HFF-Myc (cell line): ENCODE measurements at regions not wholly inside any gene's neighbourhood (a gene's known extent, or its start where the extent isn't known, plus 50 kb on each side); places are given as distances from the start of the nearest gene placed in this dataset.

Source experiments
- DNase-seq: peaks from one replicate; pipeline ENCODE4 v3.0.0-alpha.2; 2011; ENCODE audit warnings: low read depth; ENCODE audit errors: extremely low read depth
- H3K4me3 ChIP-seq: replicated peaks from 2 replicates; pipeline ENCODE4 v1.5.1; 2011; ENCODE audit warnings: low read depth, mild to moderate bottlenecking, control low read depth, low read length
- CTCF ChIP-seq: IDR thresholded peaks from 2 replicates; pipeline ENCODE4 v1.5.1; 2012; ENCODE audit warnings: mild to moderate bottlenecking, low read depth, low read length, control low read depth; ENCODE audit errors: missing control alignments

DNA sequence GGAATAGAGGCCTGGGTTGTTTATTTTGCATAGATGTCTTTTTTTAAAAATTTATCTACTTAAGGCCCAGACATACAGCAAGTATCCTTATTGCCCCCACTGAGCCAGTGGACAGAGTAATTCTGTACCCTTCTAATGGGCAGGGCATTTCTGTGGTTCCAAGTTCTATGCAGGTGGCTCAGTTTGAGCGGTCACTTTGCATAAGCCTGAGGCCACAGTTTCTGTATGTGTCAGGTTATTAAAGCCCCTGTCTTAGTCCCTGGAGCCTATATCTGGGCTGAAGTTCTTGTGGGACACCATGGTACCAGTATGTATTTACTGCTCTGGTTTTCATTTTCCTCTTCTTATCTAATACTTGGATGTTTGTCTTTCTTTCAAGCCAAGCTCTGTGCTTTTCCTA lies 168.8 kb downstream of the MID1IP1 start:
- H3K4me3 ChIP-seq, result no peak overlapping the region
- DNase-seq, result no peak
- TF ChIP-seq CTCF, result no peak

DNA sequence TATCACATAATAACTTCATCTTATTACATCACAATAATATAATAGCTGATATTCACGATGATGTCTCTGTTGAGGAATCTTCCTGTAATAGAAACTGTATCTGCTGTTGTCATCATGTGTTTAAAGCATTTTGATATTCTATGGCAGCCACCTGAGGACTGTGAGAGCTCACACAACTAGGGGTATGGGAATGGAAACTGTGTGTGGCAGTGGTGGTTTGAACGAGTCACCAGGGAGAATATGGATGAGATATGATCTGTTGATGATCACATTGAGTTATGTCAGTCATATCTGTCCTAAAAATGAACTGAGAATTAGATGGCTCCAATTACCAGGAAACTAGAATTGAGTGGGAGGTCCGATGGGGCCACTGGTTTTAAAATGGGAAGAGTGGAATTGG lies 169.6 kb downstream of the MID1IP1 start:
- no peak for TF ChIP-seq CTCF
- no peak overlapping the region for H3K4me3 ChIP-seq

GRCh38 chrX:38973322-38973721 lies 172.1 kb downstream of the MID1IP1 start:
- no peak for TF ChIP-seq CTCF
- no peak overlapping the region for H3K4me3 ChIP-seq
- DNase-seq, result no peak

More for the DNA sequence above, 169.6 kb downstream of the MID1IP1 start:
- no peak for DNase-seq

- TF ChIP-seq CTCF, result no peak
- DNase-seq, result no peak
- no peak overlapping the region for H3K4me3 ChIP-seq
Measured at GRCh38 chrX:38974542-38974941, 173.3 kb downstream of the MID1IP1 start.

GRCh38 chrX:38975368-38975942 lies 174.2 kb downstream of the MID1IP1 start:
- TF ChIP-seq CTCF, result no peak
- no peak overlapping the region for H3K4me3 ChIP-seq
- DNase-seq, result no peak

DNA sequence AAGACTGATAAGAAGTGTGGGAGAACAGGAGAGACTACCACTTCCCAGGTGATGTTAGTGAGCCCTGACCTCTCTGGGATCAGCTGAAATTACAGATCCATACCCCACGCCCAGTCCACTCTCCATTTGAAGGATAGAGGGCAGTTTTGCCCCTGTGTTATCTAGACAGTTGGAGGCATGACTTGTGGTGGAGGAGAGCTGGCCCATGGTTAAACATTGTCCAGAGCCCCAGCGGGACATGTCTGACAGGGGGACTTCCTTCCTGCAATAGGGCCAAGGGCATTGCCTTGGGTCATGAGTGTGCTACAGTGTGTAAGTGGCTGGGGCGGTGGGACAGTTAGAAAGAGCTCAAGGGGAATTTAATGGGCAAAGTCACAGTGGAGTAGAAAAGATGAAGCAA lies 181.1 kb downstream of the MID1IP1 start:
- H3K4me3 ChIP-seq, result no peak overlapping the region
- TF ChIP-seq CTCF, result no peak

GRCh38 chrX:38982843-38983242 lies 181.6 kb downstream of the MID1IP1 start:
- no peak for DNase-seq
- no peak for TF ChIP-seq CTCF
- no peak overlapping the region for H3K4me3 ChIP-seq

More for the DNA sequence above, 181.1 kb downstream of the MID1IP1 start:
- DNase-seq, result no peak
